Left colon (tissue), 2 donors: ENCODE measurements at regions not wholly inside any gene's neighbourhood (a gene's known extent, or its start where the extent isn't known, plus 50 kb on each side); places are given as distances from the start of the nearest gene placed in this dataset.

Source experiments
- ATAC-seq: fragments of 200-7000 bp; cut with Tn5 transposase; one replicate; pipeline ENCODE4 v1.9.1; 2020; ENCODE audit warnings: mild to moderate bottlenecking, moderate library complexity
- DNase-seq, 2 donors: peaks; one replicate each; pipeline ENCODE4 v3.0.0-alpha.2; 2020
- intact Hi-C, 2 donors: fragments of 100-400 bp; cut with DNase I in 1 of 2; cut with micrococcal nuclease in 1 of 2; formaldehyde crosslinking; loops; one replicate each; pipeline versions ENCODE4 v1.11.2 to v1.14.0; 2022; cut with DNase I, micrococcal nuclease
- donor health status: DM: no; HTN: no; CAD: no.
- donor health status: DM: yes; HTN: yes; CAD: no.

DNA sequence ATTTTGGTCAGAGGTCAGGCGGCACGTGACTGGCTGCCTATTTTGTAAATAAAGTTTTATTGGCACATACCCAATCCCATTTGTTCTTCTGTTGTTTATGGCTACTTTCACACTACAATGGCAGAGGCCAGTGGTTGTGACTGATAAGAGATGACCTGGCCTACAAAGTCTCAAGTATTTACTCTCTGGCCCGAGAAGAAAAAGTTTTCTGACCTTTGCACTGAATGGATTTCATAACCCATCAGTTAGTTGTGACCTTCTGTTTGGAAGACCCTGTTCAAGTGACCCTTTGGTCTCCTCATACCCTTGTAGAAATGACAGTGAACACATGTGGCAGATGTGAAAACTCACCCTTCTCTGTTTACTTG lies 121.4 kb upstream of the MGAT5 start:
- ATAC-seq (peak; percentile 49), DNase-seq (no peak)
- intact Hi-C loops: no loop called here

DNA sequence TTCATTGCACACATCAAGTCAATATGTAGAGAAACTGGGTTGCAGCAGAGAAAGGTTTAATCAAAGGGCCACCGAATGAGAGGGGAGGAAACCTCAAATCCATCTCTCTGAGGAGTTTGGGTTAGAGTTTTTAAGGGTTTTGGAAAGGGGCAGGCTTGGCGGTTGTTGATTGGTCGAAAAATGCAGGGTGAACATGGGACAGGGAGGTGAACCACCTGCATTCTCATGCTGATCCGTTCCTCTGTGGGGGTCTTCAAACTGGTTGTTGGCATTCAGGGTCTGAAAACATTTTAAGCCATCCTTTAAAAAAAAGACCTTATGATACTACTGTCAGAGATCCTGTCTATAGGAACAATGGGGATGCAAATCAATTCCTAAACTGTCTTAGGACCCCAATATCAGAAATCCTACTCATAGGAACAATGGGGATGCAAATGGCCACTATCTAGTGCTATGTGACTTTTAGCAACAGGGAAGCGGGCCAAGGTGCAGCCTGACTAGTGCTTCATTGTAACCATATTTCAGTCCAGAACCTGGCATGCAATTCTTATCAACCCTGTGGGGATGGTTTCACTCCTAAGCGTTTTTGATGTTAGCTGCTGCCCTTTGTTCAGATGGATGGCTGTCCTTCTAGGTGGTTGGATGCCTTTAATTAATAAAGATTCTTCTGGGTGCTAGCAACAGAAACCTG lies 120.1 kb upstream of the MGAT5 start:
- intact Hi-C loops: no loop called here
- no peak for DNase-seq
- ATAC-seq: no peak

DNA sequence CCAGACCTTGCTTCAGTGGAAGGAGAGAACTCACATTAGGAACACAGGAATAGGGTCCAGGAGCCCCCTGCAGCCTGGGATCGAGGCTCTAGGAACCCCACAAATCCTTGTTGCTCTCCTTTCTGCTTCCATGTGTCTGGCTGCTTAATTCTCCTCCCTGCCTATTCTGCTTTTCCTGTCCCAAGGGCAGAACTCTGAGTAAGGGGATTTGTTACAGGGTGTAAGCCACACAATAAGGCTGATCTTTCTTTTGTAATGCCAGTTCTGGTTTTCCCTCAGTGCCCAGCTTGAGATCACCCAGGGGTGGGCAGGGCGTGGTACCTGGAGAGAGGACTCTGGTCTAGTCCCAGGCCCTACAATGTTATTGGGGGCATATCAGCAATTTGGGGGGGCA lies 119.6 kb upstream of the MGAT5 start:
- DNase-seq (no peak), ATAC-seq (no peak)
- intact Hi-C loops: no loop called here

DNA sequence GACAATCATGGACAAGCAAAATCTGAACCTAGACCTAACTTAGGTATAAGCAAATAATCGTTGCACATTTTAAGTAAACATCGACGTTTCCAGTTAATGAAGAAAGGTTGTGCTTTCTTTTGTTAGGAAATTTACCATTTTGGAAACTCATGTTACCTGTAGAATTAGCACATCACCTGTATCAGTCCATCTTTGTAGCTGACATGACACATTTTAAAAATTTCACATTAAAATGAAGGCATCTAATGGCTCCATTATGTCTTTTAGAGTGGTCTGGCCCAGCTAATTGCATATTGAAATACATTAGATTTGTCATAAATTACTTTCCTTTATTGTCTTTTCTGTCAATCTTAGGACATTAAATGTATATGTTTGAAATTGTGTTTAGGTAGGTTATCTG lies 119.0 kb upstream of the MGAT5 start:
- intact Hi-C loops: no loop called here
- no peak for DNase-seq
- no peak for ATAC-seq

DNA sequence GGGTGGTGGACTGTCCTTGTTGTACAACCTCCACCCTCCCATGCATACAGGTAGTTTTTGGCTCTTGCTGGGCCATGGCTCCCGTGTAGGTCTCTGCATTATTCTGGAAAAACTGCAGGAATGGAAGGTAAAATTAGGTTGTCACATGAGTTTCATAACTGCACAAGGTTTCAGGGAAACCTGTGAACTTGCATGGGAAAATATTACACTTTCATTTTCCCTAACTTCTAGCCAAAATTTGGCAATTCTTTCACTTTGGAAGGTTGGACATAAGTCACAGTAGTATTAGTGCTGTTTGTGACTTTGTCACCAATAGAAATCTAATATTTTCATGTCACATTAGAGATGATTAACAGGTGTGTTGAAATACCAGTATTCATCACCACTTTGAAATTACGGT lies 118.1 kb upstream of the MGAT5 start:
- ATAC-seq (no peak), DNase-seq (no peak)
- intact Hi-C loops: no loop called here

DNA sequence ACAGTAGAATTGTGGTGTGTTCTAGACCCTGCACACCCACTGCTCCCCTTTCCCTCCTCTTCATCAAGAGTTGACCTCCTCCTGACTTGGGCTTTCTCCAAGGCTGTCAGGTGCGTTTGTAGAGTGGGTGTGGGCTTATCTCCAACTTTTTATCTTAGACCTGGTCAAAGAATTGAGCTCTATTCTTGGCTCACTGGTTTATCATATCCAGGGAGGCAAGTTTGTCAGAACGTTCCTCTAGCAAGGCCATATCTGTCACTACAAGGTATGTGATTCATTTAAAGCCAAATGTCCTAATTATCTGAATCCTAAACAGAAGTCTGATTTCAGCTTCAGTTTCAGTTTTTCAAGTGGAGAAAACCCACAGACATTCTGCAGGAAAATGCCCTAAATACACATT lies 117.1 kb upstream of the MGAT5 start:
- DNase-seq (no peak), ATAC-seq (no peak)
- intact Hi-C loops: no loop called here

DNA sequence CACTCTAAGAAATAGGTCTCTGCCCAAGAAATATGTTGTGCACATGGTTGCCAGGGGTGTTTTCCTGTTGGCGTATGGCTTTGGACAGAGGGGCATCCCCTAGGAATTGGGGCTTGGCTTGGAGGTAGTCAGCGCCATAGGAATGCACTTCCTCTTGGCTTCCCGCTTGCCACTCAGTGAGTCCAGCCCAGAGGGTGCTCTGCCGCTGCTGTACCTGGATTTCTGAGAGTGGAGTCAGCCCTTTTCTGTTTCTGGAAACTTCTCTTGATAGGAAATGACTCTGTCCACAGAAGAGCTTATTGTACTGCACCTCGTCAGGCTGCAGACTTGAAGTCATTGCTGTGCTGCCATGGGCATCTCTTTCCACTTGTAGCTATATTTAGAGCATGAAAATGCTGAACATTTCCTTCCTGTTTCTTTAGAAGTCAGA lies 116.7 kb upstream of the MGAT5 start:
- ATAC-seq: peak; percentile 10
- intact Hi-C loops: no loop called here
- DNase-seq: no peak

DNA sequence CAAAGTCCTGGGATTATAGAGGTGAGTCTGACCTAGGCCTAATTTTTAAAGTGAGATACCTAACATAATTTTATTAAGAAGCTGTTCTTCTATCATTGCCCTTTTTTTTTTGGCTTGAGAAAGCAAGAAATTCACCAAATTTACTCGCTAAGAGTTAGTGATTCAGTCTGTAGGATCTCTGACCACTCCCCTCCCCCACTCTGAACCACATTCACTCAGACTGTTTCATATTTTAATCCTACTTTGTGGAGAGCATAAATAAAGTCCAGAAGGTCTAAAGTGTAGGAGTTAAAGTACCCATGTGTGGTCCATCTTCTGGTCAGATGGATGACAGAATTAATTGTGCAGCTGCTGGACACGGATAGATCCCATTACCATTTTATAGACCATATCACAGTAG lies 115.8 kb upstream of the MGAT5 start:
- no peak for ATAC-seq

DNA sequence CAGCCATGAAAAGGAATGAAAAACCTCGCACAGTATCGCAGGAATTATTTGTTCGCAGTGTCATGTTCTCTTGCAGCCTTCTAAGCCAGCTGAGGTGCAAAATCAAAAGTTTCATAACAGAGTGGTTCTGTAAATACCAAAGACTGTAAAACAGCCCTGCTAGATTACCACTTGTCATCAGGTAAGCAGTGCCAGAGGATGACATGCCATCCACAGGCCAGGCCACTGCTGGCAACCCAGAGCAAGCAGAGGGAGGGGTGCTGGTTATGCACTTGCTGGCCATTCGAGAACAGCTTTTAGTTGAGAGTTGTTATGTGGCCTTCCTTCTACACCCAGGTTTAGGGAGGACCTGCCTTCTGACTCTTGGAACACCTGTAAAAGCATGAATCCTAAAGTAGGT lies 114.3 kb upstream of the MGAT5 start:
- DNase-seq (peak; percentile 61 to 62), ATAC-seq (peak; percentile 72)
- intact Hi-C loops: no loop called here

More for the DNA sequence above, 115.8 kb upstream of the MGAT5 start:
- no peak for DNase-seq
- intact Hi-C loops: no loop called here

DNA sequence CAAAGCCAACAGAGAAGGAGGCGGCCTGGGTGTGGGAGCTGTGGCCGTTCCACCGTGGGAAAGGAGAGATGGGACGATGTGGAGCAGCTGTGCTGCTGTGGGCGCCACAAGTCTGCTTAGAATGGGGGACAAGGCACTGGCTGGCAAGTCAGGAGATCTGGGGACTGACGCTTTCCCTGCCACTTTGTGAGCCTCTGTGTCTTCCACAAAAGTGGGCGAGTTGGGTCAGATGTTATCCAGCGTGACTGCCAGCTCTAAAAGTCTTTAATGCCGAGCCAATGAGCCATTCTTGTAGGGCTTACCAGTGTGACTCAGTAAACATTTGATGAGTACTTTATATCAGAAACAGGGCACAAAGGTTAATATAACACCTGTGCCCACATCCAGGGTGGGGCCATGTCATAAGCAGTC lies 113.6 kb upstream of the MGAT5 start:
- peak; percentile 67 to 77 for DNase-seq
- ATAC-seq: peak; percentile 86
- intact Hi-C loops: no loop called here

DNA sequence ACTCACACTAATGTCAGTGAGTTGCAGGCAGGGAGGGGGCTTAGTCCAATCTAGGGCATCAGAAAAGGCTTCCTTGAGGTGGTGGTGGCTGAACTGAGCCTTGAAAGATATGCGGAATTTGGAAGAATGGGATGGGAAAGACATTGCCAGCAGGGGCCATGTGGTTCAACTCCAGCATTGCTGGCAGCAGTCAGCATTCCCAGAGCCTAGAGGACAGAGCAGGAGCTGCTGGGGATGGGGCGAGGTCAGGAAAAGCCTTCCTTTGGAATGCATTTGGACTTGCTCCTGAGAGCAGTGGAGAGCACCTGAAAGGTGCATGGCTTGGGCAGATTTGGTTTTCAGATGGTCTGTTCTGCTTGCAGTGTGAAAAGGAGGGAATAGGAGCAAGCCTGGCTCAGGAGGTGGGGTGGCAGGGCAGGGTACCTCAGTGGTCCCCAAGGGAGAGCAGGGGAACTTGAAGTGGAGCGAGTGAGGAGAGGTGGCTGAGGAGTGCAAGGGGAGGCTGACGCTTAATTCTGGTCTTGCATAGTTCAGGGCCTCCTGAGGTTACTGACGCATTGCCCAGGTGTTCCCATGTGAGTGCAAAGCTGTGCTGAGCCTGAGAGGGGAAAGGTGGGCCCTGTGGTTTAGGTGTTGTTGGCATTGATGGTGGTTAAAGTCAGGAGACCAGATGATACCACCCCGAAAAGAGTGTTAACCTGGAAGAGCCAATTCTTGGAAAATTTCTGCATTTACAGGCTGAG lies 112.1 kb upstream of the MGAT5 start:
- intact Hi-C loops: no loop called here
- ATAC-seq (peak; percentile 27), DNase-seq (peak in 1 of 2 donors; percentile 23)

DNA sequence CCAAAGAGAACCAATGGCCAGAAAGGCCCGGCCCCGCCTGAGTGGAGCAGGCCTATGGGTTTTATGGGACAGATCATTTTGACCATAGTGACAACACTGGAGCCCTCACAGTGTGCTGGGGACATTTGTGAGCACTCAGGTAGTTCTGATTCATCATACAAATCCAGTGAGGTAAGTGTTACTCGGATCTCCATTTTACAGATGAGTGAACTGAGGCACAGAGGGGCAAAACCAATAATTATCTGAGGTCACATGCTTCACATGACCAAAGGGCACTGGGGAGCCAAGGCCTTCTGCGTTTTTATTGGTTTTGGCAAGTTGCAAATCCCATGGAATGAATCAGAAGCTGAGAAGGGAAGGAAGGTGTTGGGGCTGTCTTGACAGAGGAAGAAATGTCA lies 111.5 kb upstream of the MGAT5 start:
- DNase-seq (no peak), ATAC-seq (peak; percentile 9)
- intact Hi-C loops: no loop called here

DNA sequence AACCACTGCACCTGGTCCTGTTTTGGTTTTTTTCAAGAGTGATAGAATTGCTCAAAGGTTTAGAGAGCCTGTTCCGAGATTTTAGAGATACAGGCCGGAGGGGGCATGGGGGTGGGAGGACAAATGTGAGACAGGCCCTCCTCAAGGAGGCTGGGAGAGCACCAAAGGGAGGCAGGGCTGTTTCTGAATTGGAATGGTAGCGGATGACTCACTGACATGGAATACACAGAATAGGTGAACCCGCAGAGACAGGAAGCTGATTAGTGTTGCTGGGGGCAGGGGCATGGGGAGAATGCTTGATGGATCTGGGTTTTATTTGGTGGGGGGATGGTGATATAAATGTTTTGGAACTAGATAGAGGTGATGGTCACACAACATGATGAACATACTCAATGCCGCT lies 111.0 kb upstream of the MGAT5 start:
- intact Hi-C loops: no loop called here
- no peak for ATAC-seq
- no peak for DNase-seq

DNA sequence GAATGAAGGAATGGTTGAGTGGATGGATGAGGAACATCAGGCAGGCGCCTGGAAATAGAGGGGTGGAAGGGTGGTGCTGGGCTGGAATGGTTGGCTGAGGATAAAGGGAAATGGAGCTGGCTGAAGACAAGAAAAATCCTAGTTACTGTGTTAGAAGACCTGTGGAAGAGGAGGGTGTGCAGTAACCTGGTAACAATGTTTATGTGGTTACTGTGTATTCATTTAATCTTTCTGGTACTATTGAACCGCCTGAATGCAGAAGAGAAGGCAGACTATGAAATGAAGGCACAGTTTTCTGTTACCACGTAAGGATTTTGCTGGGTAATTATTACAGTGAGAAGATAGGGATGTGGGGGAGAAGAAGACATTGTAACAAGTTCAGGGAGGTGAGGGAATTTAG lies 110.3 kb upstream of the MGAT5 start:
- intact Hi-C loops: no loop called here

DNA sequence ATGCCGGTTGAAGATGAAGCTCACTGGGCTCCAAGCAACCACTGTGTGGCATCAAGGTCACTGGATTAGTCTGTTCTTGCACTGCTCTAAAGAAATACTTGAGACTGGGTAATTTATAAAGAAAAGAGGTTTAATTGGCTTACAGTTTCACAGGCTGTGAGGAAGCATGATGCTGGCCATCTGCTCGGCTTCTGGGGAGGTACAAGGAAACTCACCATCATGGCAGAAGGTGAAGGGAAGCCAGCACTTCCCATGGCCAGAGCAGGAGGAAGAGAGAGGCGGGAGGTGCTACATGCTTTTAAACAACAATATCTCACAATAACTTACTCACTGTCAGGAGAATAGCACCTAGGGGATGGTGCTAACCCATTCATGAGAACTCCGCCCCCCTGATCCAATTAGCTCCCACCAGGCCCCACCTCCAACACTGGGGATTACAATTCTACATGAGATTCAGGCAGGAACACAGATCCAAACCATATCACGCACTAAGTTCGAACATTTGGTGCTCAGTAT lies 109.7 kb upstream of the MGAT5 start:
- DNase-seq (no peak), ATAC-seq (no peak)
- intact Hi-C loops: no loop called here

More for the DNA sequence above, 110.3 kb upstream of the MGAT5 start:
- no peak for DNase-seq
- no peak for ATAC-seq

DNA sequence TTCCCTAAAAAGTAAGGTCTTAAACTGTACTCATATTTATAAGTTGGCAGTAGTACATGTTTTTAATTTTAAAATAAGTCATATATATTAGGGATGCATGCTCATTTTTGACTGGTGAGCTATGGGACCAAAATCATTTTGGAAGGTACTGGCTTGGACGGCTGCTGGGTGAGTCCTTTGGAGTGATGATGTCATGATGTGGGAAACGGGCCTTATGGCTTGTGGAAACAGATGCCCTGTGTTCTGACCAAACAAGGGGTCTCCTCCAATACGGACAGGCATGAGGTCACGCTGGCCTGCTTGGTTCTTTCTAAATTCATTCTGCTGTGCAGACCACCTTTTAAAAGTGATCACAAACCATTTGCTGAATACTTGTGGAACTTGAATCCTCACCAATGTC lies 109.2 kb upstream of the MGAT5 start:
- no peak for DNase-seq
- no peak for ATAC-seq
- intact Hi-C loops: no loop called here

DNA sequence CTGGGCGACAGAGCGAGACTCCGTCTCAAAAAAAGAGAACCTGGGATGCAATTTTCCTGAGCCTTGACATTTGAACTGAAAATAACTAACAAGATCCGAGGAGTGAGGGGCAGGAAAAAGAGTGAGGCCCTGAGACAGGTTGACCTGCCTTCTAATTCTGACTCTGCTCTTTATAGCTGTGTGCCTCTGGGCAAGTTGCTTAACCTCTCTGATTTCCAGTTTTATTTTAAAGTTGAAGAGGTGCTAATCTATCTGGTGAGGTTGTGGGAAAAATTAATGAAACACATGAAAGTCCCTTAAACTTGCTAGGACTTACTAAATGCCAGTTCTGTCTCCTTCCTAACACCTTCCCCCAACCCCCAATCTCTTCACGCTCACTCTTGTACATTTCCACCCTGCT lies 108.4 kb upstream of the MGAT5 start:
- intact Hi-C loops: no loop called here
- no peak for ATAC-seq
- DNase-seq: no peak

DNA sequence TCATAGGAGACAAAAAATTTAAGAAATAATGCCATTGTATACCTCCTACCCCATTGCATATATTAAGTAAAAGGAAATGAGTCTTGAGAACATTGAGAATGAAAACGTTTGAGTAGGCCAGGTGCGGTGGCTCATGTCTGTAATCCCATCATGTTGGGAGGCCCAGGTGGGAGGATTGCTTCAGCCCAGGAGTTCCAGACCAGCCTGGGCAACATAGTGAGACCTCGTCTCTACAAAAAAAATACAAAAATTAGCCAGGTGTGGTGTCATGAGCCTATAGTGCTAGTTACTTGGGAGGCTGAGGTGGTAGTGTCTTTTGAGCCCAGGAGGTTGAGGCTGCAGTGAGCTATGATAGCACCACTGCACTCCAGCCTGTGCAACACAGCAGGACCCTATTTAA lies 107.7 kb upstream of the MGAT5 start:
- DNase-seq (no peak), ATAC-seq (no peak)
- intact Hi-C loops: no loop called here

DNA sequence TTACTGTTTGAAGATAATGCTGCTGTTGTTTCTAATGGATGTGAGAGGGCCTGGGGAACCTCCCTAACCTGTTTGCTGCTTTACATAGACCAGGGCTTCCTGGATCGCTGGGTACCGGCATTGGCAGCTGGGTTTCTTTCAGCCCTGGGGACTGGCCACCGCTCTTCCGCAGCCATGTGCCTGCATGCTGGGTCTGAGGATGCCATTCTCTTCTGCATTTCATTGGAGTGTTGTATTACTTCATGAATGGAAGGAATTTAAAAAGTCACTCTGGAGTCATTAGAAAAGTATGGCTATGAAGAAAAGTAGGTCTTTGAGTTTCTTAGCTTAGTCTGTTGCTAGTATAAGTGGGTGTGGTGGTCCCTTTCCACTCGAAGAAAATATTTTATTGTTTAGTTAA lies 107.3 kb upstream of the MGAT5 start:
- ATAC-seq (no peak), DNase-seq (no peak)
- intact Hi-C loops: no loop called here

DNA sequence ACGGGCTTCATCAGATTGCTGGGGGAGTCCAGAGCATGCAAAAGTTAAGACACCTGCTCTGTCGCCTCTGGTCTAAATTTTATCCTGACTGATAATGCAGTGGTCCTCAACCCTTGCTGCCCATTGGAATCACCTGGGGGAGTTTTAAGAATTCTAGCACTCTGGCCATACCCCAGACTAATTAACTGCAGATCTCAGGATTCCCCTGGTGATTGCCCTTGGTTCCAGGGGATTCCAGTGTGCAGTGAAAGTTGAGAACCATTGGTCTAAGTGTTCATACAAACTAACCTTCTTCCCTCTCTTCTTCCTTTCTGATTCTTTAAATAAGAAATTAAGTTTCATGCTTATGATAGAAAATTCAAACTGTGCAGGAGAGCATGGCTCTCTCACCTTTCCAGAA lies 105.7 kb upstream of the MGAT5 start:
- DNase-seq (no peak), ATAC-seq (no peak)
- intact Hi-C loops: no loop called here
